ENCODE measurements at regions not wholly inside any gene's neighbourhood (a gene's known extent, or its start where the extent isn't known, plus 50 kb on each side); places are given as distances from the start of the nearest gene placed in this dataset.
A peak's percentile ranks its signal among the peaks of the same experiment; 100 is the strongest.

DNA sequence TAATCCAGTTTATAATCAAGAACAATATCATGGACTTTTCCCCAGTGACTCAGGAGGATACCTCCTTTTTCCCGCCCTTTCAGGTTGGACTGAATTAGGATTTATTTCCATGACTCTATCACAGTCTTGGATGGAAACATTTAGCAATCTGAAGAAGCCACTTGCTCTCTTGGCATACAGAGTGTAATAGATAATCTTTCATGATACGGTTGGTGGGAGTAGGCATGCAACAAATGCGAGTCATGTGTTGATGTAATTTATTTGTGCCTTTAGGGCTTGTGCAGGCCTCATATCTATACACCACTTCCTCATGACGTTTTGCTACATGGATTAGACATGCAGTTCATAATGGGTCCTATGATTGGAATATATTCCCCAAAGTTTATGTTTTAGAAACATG lies 54.2 kb upstream of the MCTP2 start:
- TF ChIP-seq POLR2A (IDR thresholded peaks at IDR 0.05) (no peak), EP300 (IDR thresholded peaks at IDR 0.05; ENCODE audit: low read depth) (no peak), POLR2AphosphoS5 (IDR thresholded peaks at IDR 0.05) (no peak)
- TF ChIP-seq, protein P1, sequence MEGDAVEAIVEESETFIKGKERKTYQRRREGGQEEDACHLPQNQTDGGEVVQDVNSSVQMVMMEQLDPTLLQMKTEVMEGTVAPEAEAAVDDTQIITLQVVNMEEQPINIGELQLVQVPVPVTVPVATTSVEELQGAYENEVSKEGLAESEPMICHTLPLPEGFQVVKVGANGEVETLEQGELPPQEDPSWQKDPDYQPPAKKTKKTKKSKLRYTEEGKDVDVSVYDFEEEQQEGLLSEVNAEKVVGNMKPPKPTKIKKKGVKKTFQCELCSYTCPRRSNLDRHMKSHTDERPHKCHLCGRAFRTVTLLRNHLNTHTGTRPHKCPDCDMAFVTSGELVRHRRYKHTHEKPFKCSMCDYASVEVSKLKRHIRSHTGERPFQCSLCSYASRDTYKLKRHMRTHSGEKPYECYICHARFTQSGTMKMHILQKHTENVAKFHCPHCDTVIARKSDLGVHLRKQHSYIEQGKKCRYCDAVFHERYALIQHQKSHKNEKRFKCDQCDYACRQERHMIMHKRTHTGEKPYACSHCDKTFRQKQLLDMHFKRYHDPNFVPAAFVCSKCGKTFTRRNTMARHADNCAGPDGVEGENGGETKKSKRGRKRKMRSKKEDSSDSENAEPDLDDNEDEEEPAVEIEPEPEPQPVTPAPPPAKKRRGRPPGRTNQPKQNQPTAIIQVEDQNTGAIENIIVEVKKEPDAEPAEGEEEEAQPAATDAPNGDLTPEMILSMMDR (IDR thresholded peaks at IDR 0.05) = no peak
- intact Hi-C loops (cut with DNase I; ENCODE audit: low total_unique reads) (no loop called here), in situ Hi-C loops (cut with MboI; ENCODE audit: low pct_ligation_motif_present in 1 of 4, low pct_unique_long_range_greater_than_20kb in 1 of 4, low sequenced_read_pairs in 3 of 4) (no loop called here)
- Histone ChIP-seq H3K36me3 (no peaks in the 10 kb centered on the region), H3K27me3 (no peaks in the 10 kb centered on the region), H3K4me3 (no peak overlapping the region), H3K27ac (no peak overlapping the region), H3K4me1 (no peaks in the 10 kb centered on the region), H3K9me3 (no peaks in the 10 kb centered on the region)
- 71 to 100% methylated on average over 1 to 4 of the region's 4 CpGs for WGBS, 2 donors (ENCODE audit: low coverage in 1 of 2)
- no peak for DNase-seq

DNA sequence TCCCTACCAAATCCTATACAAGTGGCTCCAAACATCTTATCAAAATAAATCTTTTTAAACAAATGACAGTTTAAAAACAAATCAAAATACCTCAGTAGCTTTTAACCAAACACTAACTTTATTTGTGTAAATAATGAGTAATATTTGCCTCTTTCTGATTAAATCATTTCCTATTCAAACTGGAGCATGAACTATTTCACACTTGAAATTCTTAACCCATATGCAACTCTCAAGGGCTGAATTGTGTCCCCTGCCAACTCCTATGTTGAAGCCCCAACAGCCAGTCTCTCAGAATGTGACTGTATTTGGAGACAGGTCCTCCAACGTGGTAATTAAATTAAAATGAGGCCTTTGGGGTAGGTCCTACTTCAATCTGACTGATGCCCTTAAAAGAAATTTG lies 55.9 kb upstream of the MCTP2 start:
- Histone ChIP-seq H3K36me3 (no peaks in the 10 kb centered on the region), H3K27ac (no peak overlapping the region), H3K4me3 (no peak overlapping the region), H3K27me3 (no peaks in the 10 kb centered on the region), H3K4me1 (no peaks in the 10 kb centered on the region), H3K9me3 (no peaks in the 10 kb centered on the region)
- WGBS, 2 donors (ENCODE audit: low coverage in 1 of 2) = 50 to 60% methylated on average over 1 of the region's 1 CpG
- TF ChIP-seq EP300 (IDR thresholded peaks at IDR 0.05; ENCODE audit: low read depth) = no peak
- no peak for TF ChIP-seq POLR2A (IDR thresholded peaks at IDR 0.05)
- TF ChIP-seq, protein P1 (IDR thresholded peaks at IDR 0.05) = no peak
- TF ChIP-seq POLR2AphosphoS5 (IDR thresholded peaks at IDR 0.05) = no peak
- in situ Hi-C loops (cut with MboI; ENCODE audit: low pct_ligation_motif_present in 1 of 4, low pct_unique_long_range_greater_than_20kb in 1 of 4, low sequenced_read_pairs in 3 of 4) = no loop called here
- intact Hi-C loops (cut with DNase I; ENCODE audit: low total_unique reads) = no loop called here
- DNase-seq = no peak

DNA sequence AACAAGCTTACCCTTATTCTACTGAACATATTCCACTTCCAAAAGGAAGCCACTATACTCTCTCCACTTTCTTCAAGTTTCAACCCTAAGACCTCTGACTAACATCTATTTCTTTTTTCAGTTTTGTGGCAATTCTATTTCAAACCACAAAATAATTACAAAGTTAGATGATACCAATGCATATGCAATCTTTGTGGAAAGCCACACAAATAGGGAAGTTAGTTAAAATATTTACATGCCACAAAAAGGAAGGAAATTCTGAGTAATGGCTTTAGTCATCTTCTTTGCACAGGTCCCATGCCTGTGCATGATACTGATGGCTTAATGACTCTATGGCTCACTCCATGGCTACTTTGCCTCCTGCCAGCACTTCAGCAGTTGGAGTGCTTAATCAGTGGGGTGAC lies 57.0 kb upstream of the MCTP2 start:
- H3K27ac ChIP-seq = no peak overlapping the region
- no peak for DNase-seq
- H3K4me3 ChIP-seq = no peak overlapping the region
- H3K4me1 ChIP-seq = no peaks in the 10 kb centered on the region
- in situ Hi-C loops (cut with MboI; ENCODE audit: low pct_ligation_motif_present in 1 of 4, low pct_unique_long_range_greater_than_20kb in 1 of 4, low sequenced_read_pairs in 3 of 4) (no loop called here), intact Hi-C loops (cut with DNase I; ENCODE audit: low total_unique reads) (no loop called here)
- H3K9me3 ChIP-seq = no peaks in the 10 kb centered on the region
- no peaks in the 10 kb centered on the region for H3K36me3 ChIP-seq
- TF ChIP-seq POLR2A (IDR thresholded peaks at IDR 0.05) (no peak), POLR2AphosphoS5 (IDR thresholded peaks at IDR 0.05) (no peak), EP300 (IDR thresholded peaks at IDR 0.05; ENCODE audit: low read depth) (no peak)
- TF ChIP-seq, protein P1 (IDR thresholded peaks at IDR 0.05) = no peak
- no peaks in the 10 kb centered on the region for H3K27me3 ChIP-seq

DNA sequence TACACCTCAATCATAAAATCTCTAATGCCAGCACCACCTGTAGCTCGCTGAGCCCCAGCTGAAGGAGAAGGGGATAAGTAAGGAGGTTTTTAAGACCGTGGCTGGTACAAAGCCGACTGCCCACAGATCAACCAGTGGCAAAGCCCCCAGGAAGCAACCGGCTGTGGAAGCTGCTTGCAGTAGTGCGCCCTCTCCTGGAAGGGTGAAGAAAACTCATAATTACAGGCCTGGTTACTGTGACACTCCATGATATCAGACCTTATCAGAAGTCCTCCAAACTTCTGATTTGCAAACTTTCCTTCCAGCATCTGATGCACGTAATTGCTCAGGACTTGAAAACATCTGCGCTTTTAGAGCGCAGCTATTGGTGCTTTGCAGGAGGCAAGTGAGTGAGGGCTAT lies 63.1 kb upstream of the MCTP2 start:
- Histone ChIP-seq H3K27me3 (peaks cover 3% of the 10 kb centered on the region), H3K4me3 (no peak overlapping the region), H3K4me1 (peaks cover 0 to 2% (median 0%) of the 10 kb centered on the region in 4 donors), H3K9me3 (no peaks in the 10 kb centered on the region), H3K27ac (no peak overlapping the region), H3K36me3 (no peaks in the 10 kb centered on the region)
- TF ChIP-seq, protein P1 (IDR thresholded peaks at IDR 0.05) = peak in 2 of 5 experiments; percentile 25 to 34
- no peak for TF ChIP-seq POLR2A (IDR thresholded peaks at IDR 0.05)
- in situ Hi-C loops (cut with MboI; ENCODE audit: low pct_ligation_motif_present in 1 of 4, low pct_unique_long_range_greater_than_20kb in 1 of 4, low sequenced_read_pairs in 3 of 4) = loop anchor here in 3 of 4 donors (5.0 to 10.0 kb wide), 3 partner anchors 147 to 157 kb away; no protein-coding TSS in a partner anchor
- 84 to 90% methylated on average over 7 to 8 of the region's 8 CpGs for WGBS, 2 donors (ENCODE audit: low coverage in 1 of 2)
- no peak for DNase-seq
- intact Hi-C loops (cut with DNase I; ENCODE audit: low total_unique reads) = loop anchor here (5.0 kb wide), 1 partner anchor 159 kb away; no protein-coding TSS in a partner anchor
